A549 (cell line): ENCODE measurements at regions not wholly inside any gene's neighbourhood (a gene's known extent, or its start where the extent isn't known, plus 50 kb on each side); places are given as distances from the start of the nearest gene placed in this dataset.
"Not testable (repeated sequence)": the region's sequence is repeated elsewhere in the genome, so short reads cannot be mapped to it uniquely, and the experiment has no call there.

Source experiments
- ATAC-seq, 2 experiments: fragments of 200-7000 bp in 1 of 2; fragments of >200 bp in 1 of 2; cut with Nextera tagmentation in 1 of 2; cut with Tn5 transposase in 1 of 2; 3 replicates each; pipeline versions ENCODE4 v1.8.0 to v1.9.1; 2018 to 2020; ENCODE audit warnings: mild to moderate bottlenecking in 1 of 2, moderate library complexity in 1 of 2
- CTCF ChIA-PET: fragments of 300-600 bp; sonication (Branson Sonifier 250); formaldehyde crosslinking; extraction: SDS; loops from one replicate; lab custom pipeline; 2021; ENCODE audit warnings: antibody characterized with exemption, inconsistent platforms; lab: Yijun Ruan, JAX
- POLR2A ChIA-PET: fragments of 350-600 bp; formaldehyde crosslinking; extraction: SDS; loops from one replicate; lab custom pipeline; 2021; ENCODE audit warnings: antibody characterized with exemption, inconsistent platforms; lab: Yijun Ruan, JAX
- DNase-seq, 2 experiments: peaks; one replicate each; pipeline versions ENCODE4 v3.0.0 to v3.0.0-alpha.2; 2011 to 2016; ENCODE audit warnings: low read depth in 1 of 2, low spot score in 1 of 2
- FAIRE-seq: peaks from 2 replicates; lab custom pipeline; 2011; peaks lifted over from hg19 to GRCh38; lab: Jason Lieb, UNC
- H3K27ac ChIP-seq, 2 experiments: fragments of >200 bp; sonication (Bioruptor Twin); formaldehyde crosslinking; 3 replicates each; pipeline ENCODE4 v1.5.1; 2016 to 2017
- H3K4me1 ChIP-seq: fragments of >200 bp; sonication (Bioruptor Twin); formaldehyde crosslinking; 3 replicates; pipeline ENCODE4 v1.6.1; 2016
- H3K4me2 ChIP-seq: fragments of >200 bp; sonication (Bioruptor Twin); formaldehyde crosslinking; 3 replicates; pipeline ENCODE4 v1.6.1; 2016
- H3K4me3 ChIP-seq: fragments of >200 bp; sonication (Bioruptor Twin); formaldehyde crosslinking; 3 replicates; pipeline ENCODE4 v1.5.1; 2016
- H3K9me3 ChIP-seq: fragments of >200 bp; sonication (Bioruptor Twin); formaldehyde crosslinking; 3 replicates; pipeline ENCODE4 v1.6.1; 2016
- ELK1 ChIP-seq: fragments of 150-350 bp; IDR thresholded peaks from 2 replicates; pipeline ENCODE4 v1.6.1; 2014; ENCODE audit warnings: low read depth, mild to moderate bottlenecking, low read length
- EP300 ChIP-seq, 2 experiments: fragments of >200 bp; sonication (Bioruptor Twin); formaldehyde crosslinking; IDR thresholded peaks; 2 replicates in 1 of 2; 3 replicates in 1 of 2; pipeline ENCODE4 v1.6.1; 2016 to 2017
- ESRRA ChIP-seq: fragments of 150-350 bp; IDR thresholded peaks from 2 replicates; pipeline ENCODE4 v1.6.1; 2014; ENCODE audit warnings: mild to moderate bottlenecking, low read length, borderline replicate concordance
- FOSB ChIP-seq: fragments of 250-450 bp; sonication (Bioruptor Pico); IDR thresholded peaks from 2 replicates; pipeline ENCODE4 v1.5.0; 2020; ENCODE audit warnings: mild to moderate bottlenecking, moderate library complexity
- FOXS1 ChIP-seq: fragments of 250-450 bp; sonication (Bioruptor Pico); IDR thresholded peaks from 2 replicates; pipeline ENCODE4 v1.5.0; 2020; ENCODE audit warnings: mild to moderate bottlenecking, moderate library complexity
- HDAC2 ChIP-seq: fragments of 200-600 bp; sonication (generic); IDR thresholded peaks from 2 replicates; pipeline ENCODE4 v1.6.1; 2016
- JUNB ChIP-seq: fragments of >200 bp; sonication (Bioruptor Twin); formaldehyde crosslinking; IDR thresholded peaks from 2 replicates; pipeline ENCODE4 v1.6.1; 2016
- MAZ ChIP-seq: fragments of 150-350 bp; IDR thresholded peaks from 2 replicates; pipeline ENCODE4 v1.6.1; 2014; ENCODE audit warnings: antibody characterized with exemption, low read depth, low read length, borderline replicate concordance
- NFE2L2 ChIP-seq: fragments of 150-350 bp; conservative IDR thresholded peaks from 2 replicates; pipeline ENCODE4 v1.6.1; 2014; ENCODE audit warnings: low read length
- RAD21 ChIP-seq, 2 experiments: fragments of >200 bp in 1 of 2; sonication (Bioruptor Twin) in 1 of 2; formaldehyde crosslinking in 1 of 2; IDR thresholded peaks in 1 of 2; conservative IDR thresholded peaks in 1 of 2; 2 replicates in 1 of 2; 3 replicates in 1 of 2; pipeline ENCODE4 v1.6.1; 2012 to 2018; ENCODE audit warnings: inconsistent platforms in 1 of 2
- RCOR1 ChIP-seq: fragments of 150-350 bp; IDR thresholded peaks from 2 replicates; pipeline ENCODE4 v1.6.1; 2014; ENCODE audit warnings: antibody characterized with exemption, low read length, low read depth
- RNF2 ChIP-seq: fragments of 200-600 bp; sonication (generic); IDR thresholded peaks from 2 replicates; pipeline ENCODE4 v1.6.1; 2016; ENCODE audit warnings: low read depth, mild to moderate bottlenecking, antibody characterized with exemption, moderate library complexity, borderline replicate concordance
- SMC3 ChIP-seq: fragments of >200 bp; sonication (Bioruptor Twin); formaldehyde crosslinking; IDR thresholded peaks from 3 replicates; pipeline ENCODE4 v1.6.1; 2018; ENCODE audit warnings: inconsistent platforms
- TFCP2L1 ChIP-seq: fragments of 250-450 bp; sonication (Bioruptor Pico); IDR thresholded peaks from 2 replicates; pipeline ENCODE4 v1.5.0; 2021; ENCODE audit warnings: mild to moderate bottlenecking
- TP53 ChIP-seq: fragments of 250-450 bp; sonication (Bioruptor Pico); IDR thresholded peaks from 2 replicates; pipeline ENCODE4 v1.5.0; 2021; ENCODE audit warnings: mild to moderate bottlenecking, moderate library complexity
- USF2 ChIP-seq: fragments of 450-650 bp; IDR thresholded peaks from 2 replicates; pipeline ENCODE4 v1.6.1; 2014; ENCODE audit warnings: antibody characterized with exemption
- ZNF302 ChIP-seq: fragments of 250-450 bp; sonication (Bioruptor Pico); IDR thresholded peaks from 2 replicates; pipeline ENCODE4 v1.9.0; 2021; ENCODE audit warnings: inconsistent platforms, mild to moderate bottlenecking, moderate library complexity
- WGBS: methylation state at CpG from one replicate; pipeline ENCODE4 v1.1.6; 2017; ENCODE audit errors: missing lambda C conversion rate; 5-methylcytosine and 5-hydroxymethylcytosine counted together
- TF ChIP-seq, protein P1 (sequence below): fragments of >200 bp; sonication (Bioruptor Twin); formaldehyde crosslinking; IDR thresholded peaks from 3 replicates; pipeline ENCODE4 v1.6.1; 2016

GRCh38 chrX:102849396-102849795 is 87.7 kb upstream of the RAB40AL start:
- FAIRE-seq, result peak; percentile 63
- CTCF ChIA-PET, result no interaction called here
- no peak for DNase-seq

GRCh38 chrX:102858826-102859549 is 78.1 kb upstream of the RAB40AL start:
- 96% methylated on average over 6 of the region's 8 CpGs for WGBS
- H3K4me2 ChIP-seq, POLR2A ChIA-PET, H3K27ac ChIP-seq, DNase-seq, H3K9me3 ChIP-seq, H3K4me1 ChIP-seq, H3K4me3 ChIP-seq, FAIRE-seq, ATAC-seq: not testable (repeated sequence)
- CTCF ChIA-PET, result interaction anchor here (0.9 kb wide), 1 partner anchor 16 kb away, joined by 3 read pairs; no protein-coding TSS in a partner anchor

More at GRCh38 chrX:102849396-102849795, 87.7 kb upstream of the RAB40AL start:
- no peaks in the 10 kb centered on the region for H3K4me1 ChIP-seq
- no peak overlapping the region for H3K4me3 ChIP-seq
- ATAC-seq, result no peak
- H3K9me3 ChIP-seq, result no peaks in the 10 kb centered on the region
- no peak overlapping the region for H3K27ac ChIP-seq
- POLR2A ChIA-PET, result no interaction called here
- no peak for TF ChIP-seq TFCP2L1
- no peak for TF ChIP-seq RNF2
- TF ChIP-seq MAZ, result no peak
- TF ChIP-seq, protein P1, sequence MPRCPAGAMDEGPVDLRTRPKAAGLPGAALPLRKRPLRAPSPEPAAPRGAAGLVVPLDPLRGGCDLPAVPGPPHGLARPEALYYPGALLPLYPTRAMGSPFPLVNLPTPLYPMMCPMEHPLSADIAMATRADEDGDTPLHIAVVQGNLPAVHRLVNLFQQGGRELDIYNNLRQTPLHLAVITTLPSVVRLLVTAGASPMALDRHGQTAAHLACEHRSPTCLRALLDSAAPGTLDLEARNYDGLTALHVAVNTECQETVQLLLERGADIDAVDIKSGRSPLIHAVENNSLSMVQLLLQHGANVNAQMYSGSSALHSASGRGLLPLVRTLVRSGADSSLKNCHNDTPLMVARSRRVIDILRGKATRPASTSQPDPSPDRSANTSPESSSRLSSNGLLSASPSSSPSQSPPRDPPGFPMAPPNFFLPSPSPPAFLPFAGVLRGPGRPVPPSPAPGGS, result no peak
- no peak for TF ChIP-seq NFE2L2
- no peak for TF ChIP-seq SMC3
- no peak for TF ChIP-seq FOXS1 (CRISPR knock-in tag)
- no peak for TF ChIP-seq ESRRA
- no peak for TF ChIP-seq EP300 (IDR thresholded peaks at IDR 0.05)
- TF ChIP-seq HDAC2, result no peak
- TF ChIP-seq USF2, result no peak
- TF ChIP-seq JUNB, result no peak
- no peak overlapping the region for H3K4me2 ChIP-seq
- 100% methylated on average over 1 of the region's 1 CpG for WGBS

- FAIRE-seq, result no peak
- ChIA-PET POLR2A (no interaction called here), CTCF (interaction anchor here (0.6 to 0.9 kb wide), 2 partner anchors 16 to 62 kb away, joined by 3 read pairs; no protein-coding TSS in a partner anchor)
- TF ChIP-seq ZNF302 (CRISPR knock-in tag) (no peak), ELK1 (no peak), SMC3 (no peak), RAD21 (conservative IDR thresholded peaks at IDR 0.05 in 1 of 2, IDR thresholded peaks at IDR 0.05 in 1 of 2) (no peak), RCOR1 (no peak), USF2 (no peak), FOXS1 (CRISPR knock-in tag) (no peak), RNF2 (no peak), TP53 (CRISPR knock-in tag) (no peak), FOSB (CRISPR knock-in tag) (no peak)
- Histone ChIP-seq H3K27ac (no peak overlapping the region), H3K4me3 (no peak overlapping the region), H3K4me2 (no peak overlapping the region), H3K9me3 (no peaks in the 10 kb centered on the region), H3K4me1 (no peaks in the 10 kb centered on the region)
- no peak for ATAC-seq
- 100% methylated on average over 1 of the region's 1 CpG for WGBS
- no peak for DNase-seq
Measured at GRCh38 chrX:102859550-102859871, 77.6 kb upstream of the RAB40AL start.
